ENCODE measurements at regions not wholly inside any gene's neighbourhood (a gene's known extent, or its start where the extent isn't known, plus 50 kb on each side); places are given as distances from the start of the nearest gene placed in this dataset.

DNA sequence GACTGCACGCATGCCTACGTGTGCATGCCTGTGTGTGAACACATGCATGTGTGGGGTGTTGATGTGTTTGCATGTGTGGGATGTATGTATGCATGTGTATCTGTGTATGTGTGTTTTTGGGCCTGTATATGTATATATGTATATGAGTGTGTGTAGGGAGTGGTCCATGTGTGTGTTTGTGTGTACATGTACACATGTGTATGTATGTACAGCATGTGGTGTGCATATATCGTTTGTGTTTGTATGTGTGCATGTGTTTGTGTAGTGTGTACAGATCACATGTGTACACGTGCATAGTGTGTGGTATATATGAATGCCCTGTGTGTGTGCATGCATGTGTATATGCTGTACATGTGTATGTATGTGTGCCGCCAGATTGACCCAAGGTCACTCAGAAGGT is 54.2 kb upstream of the ASB18 start:
- TF ChIP-seq EZH2 (IDR thresholded peaks at IDR 0.05; ENCODE audit: low read length), result no peak
- TF ChIP-seq, protein P1, sequence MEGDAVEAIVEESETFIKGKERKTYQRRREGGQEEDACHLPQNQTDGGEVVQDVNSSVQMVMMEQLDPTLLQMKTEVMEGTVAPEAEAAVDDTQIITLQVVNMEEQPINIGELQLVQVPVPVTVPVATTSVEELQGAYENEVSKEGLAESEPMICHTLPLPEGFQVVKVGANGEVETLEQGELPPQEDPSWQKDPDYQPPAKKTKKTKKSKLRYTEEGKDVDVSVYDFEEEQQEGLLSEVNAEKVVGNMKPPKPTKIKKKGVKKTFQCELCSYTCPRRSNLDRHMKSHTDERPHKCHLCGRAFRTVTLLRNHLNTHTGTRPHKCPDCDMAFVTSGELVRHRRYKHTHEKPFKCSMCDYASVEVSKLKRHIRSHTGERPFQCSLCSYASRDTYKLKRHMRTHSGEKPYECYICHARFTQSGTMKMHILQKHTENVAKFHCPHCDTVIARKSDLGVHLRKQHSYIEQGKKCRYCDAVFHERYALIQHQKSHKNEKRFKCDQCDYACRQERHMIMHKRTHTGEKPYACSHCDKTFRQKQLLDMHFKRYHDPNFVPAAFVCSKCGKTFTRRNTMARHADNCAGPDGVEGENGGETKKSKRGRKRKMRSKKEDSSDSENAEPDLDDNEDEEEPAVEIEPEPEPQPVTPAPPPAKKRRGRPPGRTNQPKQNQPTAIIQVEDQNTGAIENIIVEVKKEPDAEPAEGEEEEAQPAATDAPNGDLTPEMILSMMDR (optimal IDR thresholded peaks at IDR 0.05 in 1 of 3, IDR thresholded peaks at IDR 0.05 in 1 of 3, conservative IDR thresholded peaks at IDR 0.05 in 1 of 3; ENCODE audit: extremely low read depth in 1 of 3, insufficient read depth in 2 of 3, low read length in 3 of 3), result no peak

All from keratinocyte (primary cell).